GM23338 (cell line): ENCODE measurements at regions not wholly inside any gene's neighbourhood (a gene's known extent, or its start where the extent isn't known, plus 50 kb on each side); places are given as distances from the start of the nearest gene placed in this dataset.

Experiments
- ATAC-seq: fragments of 200-7000 bp; cut with Tn5 transposase; 3 replicates; pipeline ENCODE4 v1.9.1; 2020
- DNase-seq: peaks from one replicate; pipeline ENCODE4 v3.0.0-alpha.2; 2015; ENCODE audit warnings: low spot score
- H2AFZ ChIP-seq: fragments of 200-600 bp; sonication (generic); 2 replicates; pipeline ENCODE4 v1.8.0; 2016; ENCODE audit warnings: antibody characterized with exemption, mild to moderate bottlenecking, moderate library complexity
- H3F3A ChIP-seq: fragments of 200-600 bp; sonication (generic); replicated peaks from 2 replicates; pipeline ENCODE4 v1.8.0; 2017; ENCODE audit warnings: antibody characterized with exemption, mixed run types, low read depth
- H3K27ac ChIP-seq: fragments of 200-600 bp; sonication (generic); 2 replicates; pipeline ENCODE4 v1.6.1; 2016; ENCODE audit warnings: low read depth
- H3K27me3 ChIP-seq: fragments of 200-600 bp; sonication (generic); 2 replicates; pipeline ENCODE4 v1.8.0; 2016; ENCODE audit warnings: mild to moderate bottlenecking, mixed run types, moderate library complexity; ENCODE audit not compliant: insufficient read depth
- H3K36me3 ChIP-seq: fragments of 200-600 bp; sonication (generic); 2 replicates; pipeline ENCODE4 v1.8.0; 2016; ENCODE audit warnings: mild to moderate bottlenecking; ENCODE audit not compliant: insufficient read depth
- H3K4me1 ChIP-seq: fragments of 200-600 bp; sonication (generic); 2 replicates; pipeline ENCODE4 v1.8.0; 2016; ENCODE audit warnings: mild to moderate bottlenecking, moderate library complexity; ENCODE audit not compliant: insufficient read depth
- H3K4me2 ChIP-seq: fragments of 200-600 bp; sonication (generic); 2 replicates; pipeline ENCODE4 v1.7.1; 2017; ENCODE audit warnings: mixed run types
- H3K4me3 ChIP-seq: fragments of 200-600 bp; sonication (generic); 2 replicates; pipeline ENCODE4 v1.6.1; 2016; ENCODE audit warnings: mixed run types
- H3K79me2 ChIP-seq: fragments of 200-600 bp; sonication (generic); replicated peaks from 2 replicates; pipeline ENCODE4 v1.8.0; 2017; ENCODE audit warnings: mild to moderate bottlenecking; ENCODE audit not compliant: insufficient read depth
- H3K9me2 ChIP-seq: fragments of 200-600 bp; sonication (generic); 2 replicates; pipeline ENCODE4 v1.8.0; 2017; ENCODE audit not compliant: insufficient read depth
- H4K20me1 ChIP-seq: fragments of 200-600 bp; sonication (generic); replicated peaks from 2 replicates; pipeline ENCODE4 v1.8.0; 2017; ENCODE audit warnings: mild to moderate bottlenecking; ENCODE audit not compliant: insufficient read depth
- H3K27ac Mint-ChIP-seq: 2 replicates; pipeline ENCODE4 v1.8.0; 2020; ENCODE audit warnings: inconsistent platforms, mild to moderate bottlenecking, moderate library complexity, mixed read lengths
- H3K27me3 Mint-ChIP-seq: 3 replicates; pipeline ENCODE4 v1.8.0; 2022; ENCODE audit warnings: low read depth, mild to moderate bottlenecking, moderate library complexity, mixed read lengths, inconsistent platforms; ENCODE audit not compliant: insufficient read depth, poor library complexity
- H3K36me3 Mint-ChIP-seq: 3 replicates; pipeline ENCODE4 v1.8.0; 2021; ENCODE audit warnings: low read depth, mild to moderate bottlenecking, inconsistent platforms, moderate library complexity, mixed read lengths
- H3K4me1 Mint-ChIP-seq: 3 replicates; pipeline ENCODE4 v1.8.0; 2020; ENCODE audit warnings: mild to moderate bottlenecking, inconsistent platforms, mixed read lengths
- H3K4me3 Mint-ChIP-seq: 3 replicates; pipeline ENCODE4 v1.8.0; 2021; ENCODE audit warnings: moderate library complexity, mild to moderate bottlenecking, inconsistent platforms, mixed read lengths
- H3K9me3 Mint-ChIP-seq: 3 replicates; pipeline ENCODE4 v1.8.0; 2020; ENCODE audit warnings: moderate library complexity, mild to moderate bottlenecking, inconsistent platforms, mixed read lengths
- CREB1 ChIP-seq: fragments of 250-450 bp; sonication (Bioruptor Pico); IDR thresholded peaks from 2 replicates; pipeline ENCODE4 v1.5.0; 2020; ENCODE audit warnings: low read depth, mild to moderate bottlenecking, moderate library complexity
- EZH2 ChIP-seq: fragments of 200-600 bp; sonication (generic); IDR thresholded peaks from one replicate; pipeline ENCODE4 v1.8.0; 2017; ENCODE audit warnings: antibody characterized with exemption, mild to moderate bottlenecking, low read depth; ENCODE audit not compliant: unreplicated experiment
- EZH2phosphoT487 ChIP-seq: fragments of 200-600 bp; sonication (generic); IDR thresholded peaks from one replicate; pipeline ENCODE4 v1.8.1; 2018; ENCODE audit warnings: antibody characterized with exemption; ENCODE audit not compliant: unreplicated experiment
- JUNB ChIP-seq: IDR thresholded peaks from one replicate; pipeline ENCODE4 v1.6.1; 2016; ENCODE audit warnings: antibody characterized with exemption; ENCODE audit not compliant: unreplicated experiment
- NANOG ChIP-seq: IDR thresholded peaks from 2 replicates; pipeline ENCODE4 v1.6.1; 2016; ENCODE audit warnings: antibody characterized with exemption, borderline replicate concordance
- POLR2AphosphoS5 ChIP-seq: IDR thresholded peaks from 2 replicates; pipeline ENCODE4 v1.6.1; 2016; ENCODE audit warnings: antibody characterized with exemption, low read depth
- STAT1 ChIP-seq: IDR thresholded peaks from one replicate; pipeline ENCODE4 v1.6.1; 2016; ENCODE audit warnings: antibody characterized with exemption; ENCODE audit not compliant: unreplicated experiment
- ZNF114 ChIP-seq: fragments of 250-450 bp; sonication (Bioruptor Pico); IDR thresholded peaks from 2 replicates; pipeline ENCODE4 v1.5.0; 2020; ENCODE audit warnings: mild to moderate bottlenecking, moderate library complexity
- ZNF331 ChIP-seq: fragments of 250-450 bp; sonication (Bioruptor Pico); IDR thresholded peaks from 2 replicates; pipeline ENCODE4 v1.5.0; 2020; ENCODE audit warnings: low read depth, mild to moderate bottlenecking, moderate library complexity
- TF ChIP-seq, protein P1 (sequence below), 2 experiments: fragments of 200-600 bp in 1 of 2; sonication (generic) in 1 of 2; conservative IDR thresholded peaks; 2 replicates each; pipeline versions ENCODE4 v1.5.1 to v1.6.1; 2016 to 2017; ENCODE audit warnings: antibody characterized with exemption in 2 of 2, low read depth in 2 of 2, mild to moderate bottlenecking in 2 of 2, moderate library complexity in 1 of 2
- TF ChIP-seq, protein P2 (sequence below): IDR thresholded peaks from one replicate; pipeline ENCODE4 v1.6.1; 2018; ENCODE audit warnings: antibody characterized with exemption; ENCODE audit not compliant: unreplicated experiment
- TF ChIP-seq, protein P3 (sequence below): IDR thresholded peaks from 2 replicates; pipeline ENCODE4 v1.6.1; 2016; ENCODE audit warnings: antibody characterized with exemption
- TF ChIP-seq, protein P4 (sequence below): fragments of 250-450 bp; sonication (Bioruptor Pico); IDR thresholded peaks from 2 replicates; pipeline ENCODE4 v1.5.0; 2020; ENCODE audit warnings: mild to moderate bottlenecking, moderate library complexity

DNA sequence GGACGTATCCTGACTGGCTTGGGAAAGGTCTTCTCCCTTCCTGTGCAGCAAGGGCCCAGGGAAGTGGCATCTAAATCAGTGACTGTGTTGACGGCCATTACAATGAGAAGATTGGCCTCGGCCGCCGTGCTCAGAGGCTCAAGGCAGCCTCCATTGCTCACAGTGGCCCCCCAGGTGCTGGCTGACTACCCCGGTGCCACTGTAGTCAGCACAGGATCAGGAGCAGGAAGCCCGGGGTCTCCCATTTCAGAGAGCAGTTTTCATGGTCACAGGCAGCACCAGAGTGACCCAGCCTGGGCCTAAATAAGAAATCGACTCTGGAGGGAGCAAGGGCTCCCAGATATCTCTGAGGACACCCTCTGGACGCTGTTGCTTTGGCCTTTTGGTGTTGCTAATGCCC, 219.4 kb upstream of the ARL4C start:
- H3K27ac ChIP-seq, result no peak overlapping the region
- peaks cover 5% of the 10 kb centered on the region; the same call in 1 of the 2 replicates for H3K27me3 ChIP-seq
- no peaks in the 10 kb centered on the region for H3K9me3 Mint-ChIP-seq
- H3K9me2 ChIP-seq, result peaks cover 11% of the 10 kb centered on the region; the same call in 1 of the 2 replicates
- no peaks in the 10 kb centered on the region for H4K20me1 ChIP-seq
- no peaks in the 10 kb centered on the region for H3F3A ChIP-seq
- TF ChIP-seq POLR2AphosphoS5, result no peak
- TF ChIP-seq, protein P1, sequence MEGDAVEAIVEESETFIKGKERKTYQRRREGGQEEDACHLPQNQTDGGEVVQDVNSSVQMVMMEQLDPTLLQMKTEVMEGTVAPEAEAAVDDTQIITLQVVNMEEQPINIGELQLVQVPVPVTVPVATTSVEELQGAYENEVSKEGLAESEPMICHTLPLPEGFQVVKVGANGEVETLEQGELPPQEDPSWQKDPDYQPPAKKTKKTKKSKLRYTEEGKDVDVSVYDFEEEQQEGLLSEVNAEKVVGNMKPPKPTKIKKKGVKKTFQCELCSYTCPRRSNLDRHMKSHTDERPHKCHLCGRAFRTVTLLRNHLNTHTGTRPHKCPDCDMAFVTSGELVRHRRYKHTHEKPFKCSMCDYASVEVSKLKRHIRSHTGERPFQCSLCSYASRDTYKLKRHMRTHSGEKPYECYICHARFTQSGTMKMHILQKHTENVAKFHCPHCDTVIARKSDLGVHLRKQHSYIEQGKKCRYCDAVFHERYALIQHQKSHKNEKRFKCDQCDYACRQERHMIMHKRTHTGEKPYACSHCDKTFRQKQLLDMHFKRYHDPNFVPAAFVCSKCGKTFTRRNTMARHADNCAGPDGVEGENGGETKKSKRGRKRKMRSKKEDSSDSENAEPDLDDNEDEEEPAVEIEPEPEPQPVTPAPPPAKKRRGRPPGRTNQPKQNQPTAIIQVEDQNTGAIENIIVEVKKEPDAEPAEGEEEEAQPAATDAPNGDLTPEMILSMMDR (conservative IDR thresholded peaks at IDR 0.05; ENCODE audit: low read depth in 2 of 2), result no peak
- TF ChIP-seq, protein P2, sequence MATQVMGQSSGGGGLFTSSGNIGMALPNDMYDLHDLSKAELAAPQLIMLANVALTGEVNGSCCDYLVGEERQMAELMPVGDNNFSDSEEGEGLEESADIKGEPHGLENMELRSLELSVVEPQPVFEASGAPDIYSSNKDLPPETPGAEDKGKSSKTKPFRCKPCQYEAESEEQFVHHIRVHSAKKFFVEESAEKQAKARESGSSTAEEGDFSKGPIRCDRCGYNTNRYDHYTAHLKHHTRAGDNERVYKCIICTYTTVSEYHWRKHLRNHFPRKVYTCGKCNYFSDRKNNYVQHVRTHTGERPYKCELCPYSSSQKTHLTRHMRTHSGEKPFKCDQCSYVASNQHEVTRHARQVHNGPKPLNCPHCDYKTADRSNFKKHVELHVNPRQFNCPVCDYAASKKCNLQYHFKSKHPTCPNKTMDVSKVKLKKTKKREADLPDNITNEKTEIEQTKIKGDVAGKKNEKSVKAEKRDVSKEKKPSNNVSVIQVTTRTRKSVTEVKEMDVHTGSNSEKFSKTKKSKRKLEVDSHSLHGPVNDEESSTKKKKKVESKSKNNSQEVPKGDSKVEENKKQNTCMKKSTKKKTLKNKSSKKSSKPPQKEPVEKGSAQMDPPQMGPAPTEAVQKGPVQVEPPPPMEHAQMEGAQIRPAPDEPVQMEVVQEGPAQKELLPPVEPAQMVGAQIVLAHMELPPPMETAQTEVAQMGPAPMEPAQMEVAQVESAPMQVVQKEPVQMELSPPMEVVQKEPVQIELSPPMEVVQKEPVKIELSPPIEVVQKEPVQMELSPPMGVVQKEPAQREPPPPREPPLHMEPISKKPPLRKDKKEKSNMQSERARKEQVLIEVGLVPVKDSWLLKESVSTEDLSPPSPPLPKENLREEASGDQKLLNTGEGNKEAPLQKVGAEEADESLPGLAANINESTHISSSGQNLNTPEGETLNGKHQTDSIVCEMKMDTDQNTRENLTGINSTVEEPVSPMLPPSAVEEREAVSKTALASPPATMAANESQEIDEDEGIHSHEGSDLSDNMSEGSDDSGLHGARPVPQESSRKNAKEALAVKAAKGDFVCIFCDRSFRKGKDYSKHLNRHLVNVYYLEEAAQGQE, result no peak
- no peak for TF ChIP-seq ZNF114 (CRISPR knock-in tag)
- TF ChIP-seq, protein P3, sequence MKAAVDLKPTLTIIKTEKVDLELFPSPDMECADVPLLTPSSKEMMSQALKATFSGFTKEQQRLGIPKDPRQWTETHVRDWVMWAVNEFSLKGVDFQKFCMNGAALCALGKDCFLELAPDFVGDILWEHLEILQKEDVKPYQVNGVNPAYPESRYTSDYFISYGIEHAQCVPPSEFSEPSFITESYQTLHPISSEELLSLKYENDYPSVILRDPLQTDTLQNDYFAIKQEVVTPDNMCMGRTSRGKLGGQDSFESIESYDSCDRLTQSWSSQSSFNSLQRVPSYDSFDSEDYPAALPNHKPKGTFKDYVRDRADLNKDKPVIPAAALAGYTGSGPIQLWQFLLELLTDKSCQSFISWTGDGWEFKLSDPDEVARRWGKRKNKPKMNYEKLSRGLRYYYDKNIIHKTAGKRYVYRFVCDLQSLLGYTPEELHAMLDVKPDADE, result no peak
- TF ChIP-seq JUNB, result no peak
- no peak for TF ChIP-seq STAT1
- TF ChIP-seq EZH2phosphoT487, result no peak
- no peak for TF ChIP-seq NANOG
- no peak for TF ChIP-seq ZNF331
- TF ChIP-seq, protein P4, sequence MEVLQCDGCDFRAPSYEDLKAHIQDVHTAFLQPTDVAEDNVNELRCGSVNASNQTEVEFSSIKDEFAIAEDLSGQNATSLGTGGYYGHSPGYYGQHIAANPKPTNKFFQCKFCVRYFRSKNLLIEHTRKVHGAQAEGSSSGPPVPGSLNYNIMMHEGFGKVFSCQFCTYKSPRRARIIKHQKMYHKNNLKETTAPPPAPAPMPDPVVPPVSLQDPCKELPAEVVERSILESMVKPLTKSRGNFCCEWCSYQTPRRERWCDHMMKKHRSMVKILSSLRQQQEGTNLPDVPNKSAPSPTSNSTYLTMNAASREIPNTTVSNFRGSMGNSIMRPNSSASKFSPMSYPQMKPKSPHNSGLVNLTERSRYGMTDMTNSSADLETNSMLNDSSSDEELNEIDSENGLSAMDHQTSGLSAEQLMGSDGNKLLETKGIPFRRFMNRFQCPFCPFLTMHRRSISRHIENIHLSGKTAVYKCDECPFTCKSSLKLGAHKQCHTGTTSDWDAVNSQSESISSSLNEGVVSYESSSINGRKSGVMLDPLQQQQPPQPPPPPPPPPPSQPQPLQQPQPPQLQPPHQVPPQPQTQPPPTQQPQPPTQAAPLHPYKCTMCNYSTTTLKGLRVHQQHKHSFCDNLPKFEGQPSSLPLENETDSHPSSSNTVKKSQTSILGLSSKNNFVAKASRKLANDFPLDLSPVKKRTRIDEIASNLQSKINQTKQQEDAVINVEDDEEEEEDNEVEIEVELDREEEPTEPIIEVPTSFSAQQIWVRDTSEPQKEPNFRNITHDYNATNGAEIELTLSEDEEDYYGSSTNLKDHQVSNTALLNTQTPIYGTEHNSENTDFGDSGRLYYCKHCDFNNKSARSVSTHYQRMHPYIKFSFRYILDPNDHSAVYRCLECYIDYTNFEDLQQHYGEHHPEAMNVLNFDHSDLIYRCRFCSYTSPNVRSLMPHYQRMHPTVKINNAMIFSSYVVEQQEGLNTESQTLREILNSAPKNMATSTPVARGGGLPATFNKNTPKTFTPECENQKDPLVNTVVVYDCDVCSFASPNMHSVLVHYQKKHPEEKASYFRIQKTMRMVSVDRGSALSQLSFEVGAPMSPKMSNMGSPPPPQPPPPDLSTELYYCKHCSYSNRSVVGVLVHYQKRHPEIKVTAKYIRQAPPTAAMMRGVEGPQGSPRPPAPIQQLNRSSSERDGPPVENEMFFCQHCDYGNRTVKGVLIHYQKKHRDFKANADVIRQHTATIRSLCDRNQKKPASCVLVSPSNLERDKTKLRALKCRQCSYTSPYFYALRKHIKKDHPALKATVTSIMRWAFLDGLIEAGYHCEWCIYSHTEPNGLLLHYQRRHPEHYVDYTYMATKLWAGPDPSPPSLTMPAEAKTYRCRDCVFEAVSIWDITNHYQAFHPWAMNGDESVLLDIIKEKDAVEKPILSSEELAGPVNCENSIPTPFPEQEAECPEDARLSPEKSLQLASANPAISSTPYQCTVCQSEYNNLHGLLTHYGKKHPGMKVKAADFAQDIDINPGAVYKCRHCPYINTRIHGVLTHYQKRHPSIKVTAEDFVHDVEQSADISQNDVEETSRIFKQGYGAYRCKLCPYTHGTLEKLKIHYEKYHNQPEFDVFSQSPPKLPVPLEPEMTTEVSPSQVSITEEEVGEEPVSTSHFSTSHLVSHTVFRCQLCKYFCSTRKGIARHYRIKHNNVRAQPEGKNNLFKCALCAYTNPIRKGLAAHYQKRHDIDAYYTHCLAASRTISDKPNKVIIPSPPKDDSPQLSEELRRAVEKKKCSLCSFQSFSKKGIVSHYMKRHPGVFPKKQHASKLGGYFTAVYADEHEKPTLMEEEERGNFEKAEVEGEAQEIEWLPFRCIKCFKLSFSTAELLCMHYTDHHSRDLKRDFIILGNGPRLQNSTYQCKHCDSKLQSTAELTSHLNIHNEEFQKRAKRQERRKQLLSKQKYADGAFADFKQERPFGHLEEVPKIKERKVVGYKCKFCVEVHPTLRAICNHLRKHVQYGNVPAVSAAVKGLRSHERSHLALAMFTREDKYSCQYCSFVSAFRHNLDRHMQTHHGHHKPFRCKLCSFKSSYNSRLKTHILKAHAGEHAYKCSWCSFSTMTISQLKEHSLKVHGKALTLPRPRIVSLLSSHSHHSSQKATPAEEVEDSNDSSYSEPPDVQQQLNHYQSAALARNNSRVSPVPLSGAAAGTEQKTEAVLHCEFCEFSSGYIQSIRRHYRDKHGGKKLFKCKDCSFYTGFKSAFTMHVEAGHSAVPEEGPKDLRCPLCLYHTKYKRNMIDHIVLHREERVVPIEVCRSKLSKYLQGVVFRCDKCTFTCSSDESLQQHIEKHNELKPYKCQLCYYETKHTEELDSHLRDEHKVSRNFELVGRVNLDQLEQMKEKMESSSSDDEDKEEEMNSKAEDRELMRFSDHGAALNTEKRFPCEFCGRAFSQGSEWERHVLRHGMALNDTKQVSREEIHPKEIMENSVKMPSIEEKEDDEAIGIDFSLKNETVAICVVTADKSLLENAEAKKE (CRISPR knock-in tag), result no peak
- no peak for TF ChIP-seq EZH2
- TF ChIP-seq CREB1 (CRISPR knock-in tag), result no peak
- H3K4me3 Mint-ChIP-seq, result no peak overlapping the region
- H3K27ac Mint-ChIP-seq, result no peak overlapping the region
- DNase-seq (no peak), ATAC-seq (no peak)
- H3K79me2 ChIP-seq, result no peaks in the 10 kb centered on the region
- peaks cover 11% of the 10 kb centered on the region for H3K27me3 Mint-ChIP-seq
- H3K4me1 ChIP-seq, result peaks cover 5% of the 10 kb centered on the region
- peak overlapping the region; percentile 78 for H2AFZ ChIP-seq
- no peak overlapping the region for H3K4me3 ChIP-seq
- H3K4me2 ChIP-seq, result no peak overlapping the region
- H3K36me3 Mint-ChIP-seq, result no peaks in the 10 kb centered on the region
- H3K4me1 Mint-ChIP-seq, result peaks cover 5% of the 10 kb centered on the region; the same call in 2 of the 3 replicates
- no peaks in the 10 kb centered on the region for H3K36me3 ChIP-seq
